AG08395 (cell line): ENCODE measurements at regions not wholly inside any gene's neighbourhood (a gene's known extent, or its start where the extent isn't known, plus 50 kb on each side); places are given as distances from the start of the nearest gene placed in this dataset.
A peak's percentile ranks its signal among the peaks of the same experiment; 100 is the strongest.

ENCODE experiments used
- DNase-seq: peaks from one replicate; pipeline ENCODE4 v3.0.0; 2012; ENCODE audit warnings: mixed read lengths, low spot score

- DNase-seq: peak; percentile 37
Measured at GRCh38 chr2:19435815-19436214, 77.4 kb upstream of the OSR1 start.

DNA sequence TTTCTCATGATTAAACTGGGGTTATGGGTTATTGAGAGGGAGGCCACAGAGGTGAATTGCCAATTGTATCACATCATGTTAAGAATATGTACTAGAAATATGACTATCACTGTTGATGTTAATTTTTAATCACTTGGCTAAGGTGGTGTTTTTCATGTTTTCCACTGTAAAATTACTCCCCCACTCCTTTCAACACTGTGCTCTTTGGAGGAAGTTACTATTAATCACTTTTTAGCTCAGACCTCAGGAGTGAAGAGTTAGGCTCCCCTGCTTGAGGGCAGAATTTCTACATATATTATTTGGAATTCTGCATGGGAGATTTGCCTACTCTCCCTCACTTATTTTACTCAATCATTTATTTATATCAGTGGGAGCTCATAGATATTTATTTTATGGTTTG lies 76.0 kb upstream of the OSR1 start:
- no peak for DNase-seq

DNA sequence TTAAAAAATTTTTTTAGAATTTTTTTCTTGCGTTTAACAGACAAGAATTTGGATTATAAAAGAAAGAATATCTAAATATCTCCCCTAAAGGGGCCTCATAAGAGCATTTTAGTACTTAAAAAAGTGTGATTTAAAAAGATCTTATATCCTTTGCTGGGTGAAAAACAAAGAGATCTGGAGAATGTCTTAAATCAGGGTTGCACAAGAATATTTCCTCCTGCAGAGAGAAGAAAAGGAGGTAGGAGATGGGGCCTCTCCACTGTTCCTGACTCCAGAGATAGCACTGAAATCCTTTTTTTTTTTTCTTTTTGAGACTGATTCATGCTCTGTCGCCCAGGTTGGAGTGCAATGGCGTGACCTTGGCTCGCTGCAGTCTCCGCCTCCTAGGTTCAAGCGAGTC lies 68.5 kb upstream of the OSR1 start:
- no peak for DNase-seq

- no peak for DNase-seq
Measured at GRCh38 chr2:19426144-19426543, 67.7 kb upstream of the OSR1 start.

- no peak for DNase-seq
Measured at GRCh38 chr2:19425419-19425818, 67.0 kb upstream of the OSR1 start.

GRCh38 chr2:19419211-19419880 lies 60.9 kb upstream of the OSR1 start:
- DNase-seq: no peak

DNA sequence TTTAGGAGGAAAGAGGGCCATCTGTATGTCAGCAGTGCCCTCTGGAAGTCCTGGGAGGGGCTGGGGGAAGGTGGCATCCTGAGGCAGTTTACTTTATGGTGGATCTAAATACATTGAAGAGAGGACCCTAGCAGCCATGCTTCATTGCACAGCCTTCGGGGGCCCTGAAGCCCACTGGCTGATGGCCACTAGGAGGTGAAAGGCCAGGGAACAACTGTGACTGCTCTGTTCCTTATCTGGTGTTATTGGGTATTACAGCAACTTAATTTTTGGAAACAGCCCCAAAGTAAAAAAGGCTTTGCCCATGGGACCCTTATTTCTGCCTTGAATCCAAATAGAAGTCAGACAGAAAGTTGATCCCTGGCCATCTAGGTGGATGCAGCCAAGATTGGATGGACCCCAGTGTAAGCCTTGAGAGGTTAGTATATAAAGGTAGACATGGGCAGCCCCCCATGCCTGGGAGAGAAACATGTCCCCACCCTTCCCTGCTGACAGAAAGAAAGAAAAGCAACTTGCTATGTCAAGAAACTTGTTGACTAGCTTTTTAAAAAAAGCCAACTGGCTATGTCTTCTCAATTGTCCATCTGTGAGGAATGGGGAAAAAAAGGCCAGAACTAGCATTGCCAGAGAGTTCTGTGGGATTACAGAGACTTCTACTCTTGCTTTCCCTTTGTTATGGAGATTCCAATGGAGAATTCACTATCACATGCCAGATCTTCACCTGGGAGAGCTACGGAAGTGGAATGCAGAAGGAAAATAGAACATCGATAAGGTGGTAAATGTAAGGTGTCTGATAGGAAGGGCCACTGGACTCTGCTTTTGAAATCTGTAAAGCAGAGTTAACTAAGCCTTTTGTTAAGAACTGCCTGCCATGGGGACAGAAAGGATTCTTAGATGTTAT lies 58.6 kb upstream of the OSR1 start:
- DNase-seq: no peak

DNA sequence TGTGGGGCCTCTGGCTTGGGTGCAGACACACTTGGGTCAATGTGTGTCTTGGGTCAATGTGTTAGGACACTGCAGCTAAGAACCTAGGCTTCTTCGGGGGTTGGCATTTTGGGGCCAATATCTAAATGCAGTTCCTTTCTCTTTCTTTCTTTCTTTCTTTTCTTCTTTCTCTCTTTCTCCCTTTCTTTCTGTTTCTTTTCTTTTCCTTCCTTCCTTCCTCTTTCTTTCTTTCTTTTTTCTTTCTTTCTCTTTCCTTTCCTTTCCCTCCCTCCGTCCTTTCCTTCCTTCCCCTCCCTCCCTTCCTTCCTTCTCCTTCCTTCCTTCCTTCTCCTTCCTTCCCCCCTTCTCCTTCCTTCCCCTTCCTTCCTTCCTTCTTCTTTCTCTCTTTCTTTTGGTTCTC lies 57.7 kb upstream of the OSR1 start:
- DNase-seq: no peak

DNA sequence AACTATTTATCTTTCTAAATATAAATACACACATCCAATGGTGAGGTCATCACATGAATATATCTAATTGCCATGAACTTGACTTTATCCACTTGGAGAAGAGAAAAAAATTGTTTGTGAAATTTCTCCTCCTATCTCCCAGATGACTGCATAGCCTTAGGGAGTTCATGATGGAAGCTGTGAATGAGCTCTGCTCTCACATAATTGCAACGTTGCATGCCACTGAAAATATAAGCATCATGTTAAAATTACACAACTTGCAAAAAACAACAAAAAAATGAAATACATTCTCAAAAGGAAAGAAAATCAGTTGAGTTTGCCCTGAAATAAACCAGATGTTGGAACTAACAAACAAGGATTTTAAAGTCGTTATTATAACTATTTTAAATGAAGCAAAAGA lies 50.6 kb upstream of the OSR1 start:
- peak; percentile 24 for DNase-seq

GRCh38 chr2:19408592-19408991 lies 50.2 kb upstream of the OSR1 start:
- DNase-seq: no peak
